Astrocyte of the spinal cord (primary cell): ENCODE measurements at regions not wholly inside any gene's neighbourhood (a gene's known extent, or its start where the extent isn't known, plus 50 kb on each side); places are given as distances from the start of the nearest gene placed in this dataset.
A peak's percentile ranks its signal among the peaks of the same experiment; 100 is the strongest.

Experiments used
- DNase-seq: peaks from one replicate; pipeline ENCODE4 v3.0.0; 2011; ENCODE audit warnings: low read depth, low spot score
- H3K4me3 ChIP-seq: 2 replicates; pipeline ENCODE4 v1.5.1; 2011; ENCODE audit warnings: low read depth, mild to moderate bottlenecking, low read length, moderate library complexity
- in situ Hi-C: cut with HindIII; loops from 2 replicates; pipeline ENCODE4 v1.10.0; 2017; ENCODE audit warnings: low sequenced_read_pairs
- TF ChIP-seq, protein P1 (sequence below): IDR thresholded peaks from 2 replicates; pipeline ENCODE4 v1.5.1; 2012; ENCODE audit warnings: low read depth, mild to moderate bottlenecking, low read length, inconsistent platforms

DNA sequence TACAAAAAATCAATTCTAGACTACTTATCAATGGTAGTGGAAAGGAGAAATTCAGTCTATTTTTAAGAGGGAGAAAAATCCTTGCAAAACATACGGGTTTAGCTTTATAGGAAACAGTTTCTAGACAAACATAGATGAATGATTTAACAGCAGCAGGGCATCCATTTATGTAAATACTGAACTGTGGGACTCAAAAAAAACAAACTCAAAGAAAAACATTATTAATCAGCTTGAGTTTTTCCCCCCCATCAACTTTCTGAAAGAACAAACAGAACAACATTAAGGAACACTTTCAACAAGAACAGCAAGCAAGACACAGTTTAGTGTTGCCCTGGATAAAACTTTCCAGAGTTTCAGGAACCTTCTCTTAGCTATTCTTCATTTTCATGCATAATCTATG lies 147.3 kb upstream of the KCNK2 start:
- DNase-seq, result peak; percentile 15
- no peak overlapping the region for H3K4me3 ChIP-seq
- in situ Hi-C loops, result no loop called here
- TF ChIP-seq, protein P1, sequence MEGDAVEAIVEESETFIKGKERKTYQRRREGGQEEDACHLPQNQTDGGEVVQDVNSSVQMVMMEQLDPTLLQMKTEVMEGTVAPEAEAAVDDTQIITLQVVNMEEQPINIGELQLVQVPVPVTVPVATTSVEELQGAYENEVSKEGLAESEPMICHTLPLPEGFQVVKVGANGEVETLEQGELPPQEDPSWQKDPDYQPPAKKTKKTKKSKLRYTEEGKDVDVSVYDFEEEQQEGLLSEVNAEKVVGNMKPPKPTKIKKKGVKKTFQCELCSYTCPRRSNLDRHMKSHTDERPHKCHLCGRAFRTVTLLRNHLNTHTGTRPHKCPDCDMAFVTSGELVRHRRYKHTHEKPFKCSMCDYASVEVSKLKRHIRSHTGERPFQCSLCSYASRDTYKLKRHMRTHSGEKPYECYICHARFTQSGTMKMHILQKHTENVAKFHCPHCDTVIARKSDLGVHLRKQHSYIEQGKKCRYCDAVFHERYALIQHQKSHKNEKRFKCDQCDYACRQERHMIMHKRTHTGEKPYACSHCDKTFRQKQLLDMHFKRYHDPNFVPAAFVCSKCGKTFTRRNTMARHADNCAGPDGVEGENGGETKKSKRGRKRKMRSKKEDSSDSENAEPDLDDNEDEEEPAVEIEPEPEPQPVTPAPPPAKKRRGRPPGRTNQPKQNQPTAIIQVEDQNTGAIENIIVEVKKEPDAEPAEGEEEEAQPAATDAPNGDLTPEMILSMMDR, result no peak

DNA sequence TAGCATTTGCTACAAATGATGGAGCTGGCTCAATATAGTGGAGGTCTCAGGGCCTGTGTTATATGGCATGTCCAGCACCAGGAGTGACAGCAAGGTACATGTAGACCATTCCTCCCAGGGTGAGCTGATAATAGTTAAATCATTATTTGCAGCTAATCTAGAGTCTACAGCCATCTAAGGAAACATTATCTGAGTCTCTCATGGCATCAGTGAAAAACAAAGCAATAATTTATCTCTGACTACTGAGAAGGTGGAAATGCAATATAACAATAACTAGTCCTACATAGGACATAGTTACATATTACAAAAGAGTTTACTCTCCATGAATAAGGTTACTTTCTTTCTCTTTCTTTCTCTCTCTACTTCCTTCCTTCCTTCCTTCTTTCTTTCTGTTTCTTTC lies 143.4 kb upstream of the KCNK2 start:
- in situ Hi-C loops, result no loop called here
- TF ChIP-seq, protein P1, result no peak
- H3K4me3 ChIP-seq, result no peak overlapping the region
- DNase-seq, result no peak

DNA sequence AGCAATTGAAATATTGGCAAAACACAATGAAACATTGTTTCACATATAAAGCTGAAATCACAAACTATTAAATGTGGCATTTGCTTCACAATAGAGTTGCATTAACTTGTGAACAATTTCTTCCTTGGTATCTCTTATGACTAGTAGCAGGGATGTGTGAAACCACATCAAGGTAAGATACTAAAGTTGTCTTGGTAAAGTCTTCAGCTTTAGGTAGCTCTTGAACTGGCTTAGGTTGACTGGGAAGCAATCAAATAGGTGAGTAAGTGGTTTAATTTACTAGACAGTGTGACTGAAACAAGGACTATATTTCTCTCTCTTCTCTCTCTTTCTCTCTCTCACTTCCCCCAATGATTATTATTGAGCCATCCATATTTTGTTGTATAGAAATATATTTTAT lies 141.5 kb upstream of the KCNK2 start:
- in situ Hi-C loops, result no loop called here
- DNase-seq, result no peak
- no peak overlapping the region for H3K4me3 ChIP-seq
- TF ChIP-seq, protein P1, result no peak

DNA sequence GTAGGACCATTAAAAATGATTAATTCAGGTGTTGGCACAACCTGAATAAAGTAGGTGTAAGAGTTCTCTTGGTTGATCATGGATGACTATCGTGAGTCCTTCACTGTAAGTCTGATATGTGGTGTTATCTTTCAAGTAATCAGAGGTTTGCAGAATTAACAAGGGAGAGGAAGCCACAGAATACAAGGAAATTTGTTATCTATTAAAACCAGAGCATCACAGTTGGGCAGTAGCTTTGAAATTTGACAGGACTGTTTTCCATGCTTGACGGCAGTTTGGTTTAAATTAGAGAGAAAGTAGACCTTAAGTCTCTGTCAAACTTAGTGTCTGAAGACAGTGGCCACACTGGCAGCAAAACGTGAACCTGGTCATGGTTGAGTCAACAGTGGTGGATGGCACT lies 139.5 kb upstream of the KCNK2 start:
- TF ChIP-seq, protein P1, result no peak
- no peak for DNase-seq
- in situ Hi-C loops, result no loop called here
- no peak overlapping the region for H3K4me3 ChIP-seq

DNA sequence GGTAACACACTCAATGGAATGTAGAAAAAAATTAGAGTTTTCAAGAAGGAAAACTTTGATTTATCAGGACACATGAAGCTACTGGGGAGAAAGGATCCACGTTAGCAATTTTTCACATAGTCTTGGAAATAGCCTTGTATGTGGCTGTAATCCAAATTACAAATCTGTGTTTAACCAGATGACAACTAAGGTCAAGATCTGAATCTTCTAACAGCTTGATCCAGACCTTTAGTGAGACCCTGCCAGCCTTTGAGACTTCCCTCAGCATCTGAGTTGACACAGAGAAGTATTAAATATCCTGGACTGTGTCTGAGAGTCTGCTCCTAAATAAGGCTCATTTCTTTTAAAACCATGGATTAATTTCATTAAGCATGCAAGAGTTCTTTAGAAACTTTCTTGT lies 135.9 kb upstream of the KCNK2 start:
- TF ChIP-seq, protein P1, result no peak
- in situ Hi-C loops, result no loop called here
- H3K4me3 ChIP-seq, result no peak overlapping the region
- DNase-seq, result no peak

DNA sequence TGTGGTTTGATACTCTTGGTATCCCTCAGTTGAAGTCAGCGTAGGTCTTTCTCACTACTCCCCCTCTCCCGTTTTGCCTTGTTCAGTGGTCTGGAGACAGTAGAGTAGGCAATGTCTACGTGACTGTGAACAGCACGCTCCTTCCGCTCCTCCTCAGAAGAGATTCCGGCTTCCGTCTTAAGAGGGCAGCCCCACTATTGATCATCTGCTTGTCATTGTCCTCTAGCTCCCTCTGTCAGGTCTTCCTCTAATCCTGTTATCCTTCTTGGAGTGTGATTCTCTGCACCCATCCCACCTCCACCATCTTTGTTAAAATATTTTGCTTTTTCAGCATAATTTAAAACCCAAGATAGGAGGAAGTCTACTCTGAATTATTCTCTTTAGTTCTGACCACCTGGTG lies 129.9 kb upstream of the KCNK2 start:
- DNase-seq, result no peak
- in situ Hi-C loops, result no loop called here
- TF ChIP-seq, protein P1, result no peak
- H3K4me3 ChIP-seq, result no peak overlapping the region

DNA sequence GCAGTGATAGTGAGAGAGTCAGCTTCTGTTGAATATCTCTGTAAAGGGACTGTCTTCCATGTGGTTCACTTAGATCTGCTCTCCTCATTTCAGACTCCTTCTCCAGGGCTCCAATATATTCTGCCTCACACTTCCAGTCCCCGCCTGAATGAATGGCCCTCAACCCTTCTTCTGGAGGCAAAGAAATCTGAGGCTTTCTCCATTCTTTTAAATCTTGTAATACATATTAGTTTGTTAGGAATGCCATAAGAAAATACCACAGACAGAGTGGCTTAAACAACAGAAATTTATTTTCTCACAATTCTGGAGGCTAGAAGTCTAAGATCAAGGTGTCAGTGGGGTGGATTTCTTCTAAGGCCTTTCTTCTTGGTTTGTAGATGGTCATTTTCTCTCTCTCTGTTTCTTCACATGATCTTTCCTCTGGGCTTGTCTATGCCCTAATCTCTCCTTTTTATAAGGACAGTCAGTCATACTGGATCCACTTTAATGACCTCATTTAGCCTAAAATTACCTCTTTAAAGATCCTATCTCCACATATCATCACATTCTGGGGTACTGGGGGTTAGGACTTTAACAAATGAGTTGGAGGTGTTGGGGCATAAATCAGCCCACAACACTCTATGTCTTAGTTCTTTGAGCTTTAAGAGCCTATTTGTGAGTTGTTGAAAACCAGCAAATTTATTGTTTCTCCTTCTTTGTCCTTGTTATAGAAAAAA lies 128.5 kb upstream of the KCNK2 start:
- TF ChIP-seq, protein P1, result no peak
- no peak overlapping the region for H3K4me3 ChIP-seq
- in situ Hi-C loops, result no loop called here
- DNase-seq, result no peak
